HUDEP-2 (cell line): ENCODE measurements at regions not wholly inside any gene's neighbourhood (a gene's known extent, or its start where the extent isn't known, plus 50 kb on each side); places are given as distances from the start of the nearest gene placed in this dataset.

Source experiments
- DNase-seq, 76 experiments: peaks; one replicate each; lab custom pipeline; 2025; ENCODE audit not compliant: unreplicated experiment in 76 of 76; lab: John Stamatoyannopoulos, UW

- no peak for DNase-seq
Measured at GRCh38 chr4:134024251-134024650, 177.3 kb downstream of the PABPC4L start.

GRCh38 chr4:134019657-134020056 lies 181.9 kb downstream of the PABPC4L start:
- DNase-seq, result no peak

GRCh38 chr4:134018846-134019245 lies 182.7 kb downstream of the PABPC4L start:
- no peak for DNase-seq

- DNase-seq, result no peak
Measured at GRCh38 chr4:134001057-134001456, 200.5 kb downstream of the PABPC4L start.

GRCh38 chr4:133997436-133997835 lies 204.2 kb downstream of the PABPC4L start:
- no peak for DNase-seq

- DNase-seq, result no peak
Measured at GRCh38 chr4:133996431-133997121, 205.0 kb downstream of the PABPC4L start.

- DNase-seq, result no peak
Measured at GRCh38 chr4:133995243-133995960, 206.2 kb downstream of the PABPC4L start.

GRCh38 chr4:133982533-133983224 lies 218.9 kb downstream of the PABPC4L start:
- no peak for DNase-seq

- no peak for DNase-seq
Measured at GRCh38 chr4:133981327-133981726, 220.3 kb downstream of the PABPC4L start.

- DNase-seq, result no peak
Measured at GRCh38 chr4:133972586-133972985, 229.0 kb downstream of the PABPC4L start.

GRCh38 chr4:133969202-133969848 lies 232.3 kb downstream of the PABPC4L start:
- peak in 21 of 76 experiments; percentile 0 to 56 (median 25) for DNase-seq

GRCh38 chr4:133968174-133968573 lies 233.4 kb downstream of the PABPC4L start:
- no peak for DNase-seq

GRCh38 chr4:133960975-133961374 lies 240.6 kb downstream of the PABPC4L start:
- no peak for DNase-seq

- no peak for DNase-seq
Measured at GRCh38 chr4:133943081-133943480, 258.5 kb downstream of the PABPC4L start.

GRCh38 chr4:133938061-133938460 lies 263.5 kb downstream of the PABPC4L start:
- DNase-seq, result no peak

GRCh38 chr4:133929531-133930239 lies 271.9 kb downstream of the PABPC4L start:
- no peak for DNase-seq

GRCh38 chr4:133921280-133922195 lies 280.1 kb downstream of the PABPC4L start:
- DNase-seq, result no peak

GRCh38 chr4:133920236-133920635 lies 281.4 kb downstream of the PABPC4L start:
- no peak for DNase-seq

- no peak for DNase-seq
Measured at GRCh38 chr4:133910165-133910564, 291.4 kb downstream of the PABPC4L start.
